GM21529 (cell line): ENCODE measurements at regions not wholly inside any gene's neighbourhood (a gene's known extent, or its start where the extent isn't known, plus 50 kb on each side); places are given as distances from the start of the nearest gene placed in this dataset.
A peak's percentile ranks its signal among the peaks of the same experiment; 100 is the strongest.

Experiments
- ATAC-seq: cut with Tn5 transposase; IDR thresholded peaks from one replicate; pipeline ENCODE4 v1.9.1; 2021; ENCODE audit not compliant: unreplicated experiment

GRCh38 chr5:143761663-143762062 lies 50.3 kb upstream of the HMHB1 start:
- no peak for ATAC-seq

- ATAC-seq: no peak
Observed at GRCh38 chr5:143760755-143761154, 51.2 kb upstream of the HMHB1 start.

GRCh38 chr5:143760131-143760505 lies 51.8 kb upstream of the HMHB1 start:
- peak; percentile 53 for ATAC-seq

DNA sequence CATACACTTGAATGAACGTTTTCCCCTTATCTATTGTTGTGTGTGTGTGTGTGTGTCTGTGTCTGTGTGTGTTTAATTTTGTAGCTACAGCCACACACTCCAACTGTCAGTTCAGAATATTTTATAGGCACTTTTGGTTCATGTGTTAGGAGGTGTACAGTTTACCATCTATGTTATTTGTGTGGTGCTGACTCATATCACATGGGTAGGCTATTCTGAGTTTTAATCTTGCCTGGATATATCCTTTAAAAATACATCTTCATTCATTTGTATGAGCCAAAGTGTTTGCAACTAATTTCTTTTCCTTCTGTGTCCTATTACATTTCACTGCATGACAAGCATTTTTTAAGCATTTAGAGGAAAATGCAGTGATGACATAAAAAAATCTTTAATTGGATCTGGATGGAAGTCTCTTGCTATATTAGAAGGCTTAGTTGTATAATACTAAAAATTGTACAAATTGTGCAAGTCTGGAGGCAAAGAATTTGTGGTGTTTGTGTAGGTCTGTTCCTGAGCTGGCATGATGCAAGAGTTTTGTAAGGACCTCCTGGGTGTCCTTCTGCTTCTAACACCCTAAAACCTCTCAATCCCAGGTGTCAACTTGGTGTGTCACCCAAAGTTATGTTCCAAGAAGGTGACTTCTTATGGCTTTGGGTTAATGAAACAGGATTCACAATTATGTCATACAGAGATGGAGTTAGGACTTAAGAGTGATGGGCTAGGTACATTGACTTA lies 52.4 kb upstream of the HMHB1 start:
- no peak for ATAC-seq

DNA sequence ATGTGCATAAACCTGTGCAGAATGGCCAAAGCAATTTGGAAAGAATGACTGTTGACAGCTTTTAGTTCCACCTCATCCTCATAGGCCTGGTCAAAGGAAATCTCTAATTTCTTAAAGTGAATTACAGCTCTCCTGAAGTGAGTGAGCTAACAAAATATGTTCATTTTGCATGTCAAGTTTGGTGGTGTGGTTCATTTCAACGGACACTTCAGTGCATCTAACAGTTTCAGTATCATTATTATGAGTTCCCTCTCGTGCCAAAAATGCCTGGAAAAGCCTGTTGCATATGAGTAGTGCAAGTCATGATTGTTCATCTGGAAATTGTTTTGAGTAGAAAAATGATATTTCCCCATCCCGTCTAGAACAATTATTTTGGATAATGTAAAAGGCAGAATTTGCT lies 53.2 kb upstream of the HMHB1 start:
- peak; percentile 66 for ATAC-seq

DNA sequence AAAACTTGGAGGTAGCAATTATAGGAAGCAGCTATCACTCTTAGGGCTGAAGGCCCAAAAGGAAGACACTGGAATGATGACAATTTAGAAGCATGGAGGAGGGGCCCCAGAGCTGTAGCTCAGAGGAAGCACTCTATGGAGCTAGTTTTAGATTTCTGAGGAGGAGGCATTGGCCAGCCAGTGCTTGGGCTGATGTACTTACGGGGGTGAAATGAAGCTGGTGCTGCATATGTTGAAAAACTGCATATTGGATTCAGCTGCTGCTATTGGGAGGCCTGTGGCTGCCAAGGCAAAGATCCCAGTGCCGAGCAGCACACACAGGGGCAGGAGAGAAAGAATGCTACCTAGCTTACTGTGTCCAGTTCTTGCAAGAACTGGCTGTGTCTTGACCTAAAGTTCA lies 53.9 kb upstream of the HMHB1 start:
- ATAC-seq: no peak

- no peak for ATAC-seq
Observed at GRCh38 chr5:143757116-143757515, 54.8 kb upstream of the HMHB1 start.

DNA sequence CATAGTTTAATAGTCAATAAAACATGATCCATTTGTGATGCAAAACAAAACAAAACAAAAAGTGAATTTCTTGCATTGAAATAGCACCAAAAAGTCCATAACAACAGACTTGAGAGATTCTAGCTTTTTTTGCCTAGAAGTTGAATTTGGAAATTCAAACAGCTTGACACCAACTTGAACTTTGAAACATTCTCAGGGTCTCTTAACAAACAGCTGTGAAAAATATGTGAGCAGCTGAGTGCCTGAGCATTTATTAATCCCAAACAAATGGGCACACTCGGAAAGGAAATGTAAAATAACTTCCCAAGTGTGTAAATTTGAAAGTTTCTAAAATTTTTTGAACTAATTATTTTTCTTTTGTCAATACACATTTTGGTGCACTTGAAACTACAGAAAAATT lies 56.0 kb upstream of the HMHB1 start:
- no peak for ATAC-seq

GRCh38 chr5:143752165-143752850 lies 59.7 kb upstream of the HMHB1 start:
- ATAC-seq: no peak

DNA sequence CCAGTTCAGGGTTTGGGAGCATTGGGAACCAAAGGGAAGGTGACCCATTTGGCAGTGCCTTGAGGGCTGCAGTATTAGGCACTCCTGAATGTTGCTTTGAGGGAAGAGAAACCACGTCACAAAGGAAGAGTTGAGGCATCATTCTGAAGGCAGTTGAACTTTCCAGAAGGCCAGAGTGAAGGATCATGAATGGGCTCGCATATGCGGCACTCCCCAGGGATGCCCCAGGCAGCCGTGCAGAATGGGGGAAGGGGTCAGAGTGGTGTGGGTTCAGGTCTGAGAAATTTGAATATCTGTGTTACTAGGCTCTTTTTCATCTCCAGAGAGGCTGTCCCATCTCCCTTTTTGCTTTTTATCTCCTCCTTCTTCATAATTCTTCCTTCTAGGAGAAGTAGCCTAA lies 60.6 kb upstream of the HMHB1 start:
- ATAC-seq: no peak

- ATAC-seq: no peak
Observed at GRCh38 chr5:143749581-143750205, 62.3 kb upstream of the HMHB1 start.

DNA sequence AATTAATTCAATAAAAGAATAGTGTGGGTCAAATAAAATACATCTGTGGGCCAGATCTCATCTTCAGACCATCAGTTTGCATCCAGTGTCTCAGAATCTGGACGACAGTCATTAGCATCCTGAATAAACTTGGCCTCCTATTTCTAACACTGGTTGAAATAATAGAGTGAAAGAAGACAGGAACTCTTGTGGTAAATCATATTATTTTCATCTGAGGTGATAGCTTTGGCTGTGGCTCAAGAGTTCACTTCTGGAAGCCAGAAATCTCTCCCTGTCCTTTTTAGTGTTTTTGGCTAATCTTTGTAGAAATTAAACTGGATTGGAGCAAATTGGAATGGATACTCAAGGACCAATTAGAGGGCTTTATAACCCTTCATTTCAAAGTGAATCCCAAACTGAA lies 63.4 kb upstream of the HMHB1 start:
- ATAC-seq: no peak

GRCh38 chr5:143742951-143743350 lies 69.0 kb upstream of the HMHB1 start:
- no peak for ATAC-seq

DNA sequence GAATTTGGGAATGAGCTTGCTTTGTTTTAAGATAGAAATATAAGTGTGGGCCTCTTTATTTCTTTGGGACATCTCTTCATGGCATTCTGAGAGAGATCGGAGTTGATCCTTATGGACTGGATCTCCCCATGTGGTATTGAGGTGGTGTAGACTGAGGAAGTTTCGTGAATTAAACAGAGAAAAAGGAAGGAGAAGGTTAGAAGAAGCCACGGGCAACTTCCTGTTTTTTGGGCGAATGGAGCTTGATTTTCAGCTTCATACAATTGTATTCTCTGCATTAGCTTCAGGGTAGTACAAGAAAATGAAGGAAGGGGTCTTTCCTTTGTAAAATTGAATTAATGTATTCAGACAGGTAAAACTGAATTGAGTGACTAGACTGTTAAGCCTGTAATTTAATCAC lies 70.5 kb upstream of the HMHB1 start:
- ATAC-seq: no peak

DNA sequence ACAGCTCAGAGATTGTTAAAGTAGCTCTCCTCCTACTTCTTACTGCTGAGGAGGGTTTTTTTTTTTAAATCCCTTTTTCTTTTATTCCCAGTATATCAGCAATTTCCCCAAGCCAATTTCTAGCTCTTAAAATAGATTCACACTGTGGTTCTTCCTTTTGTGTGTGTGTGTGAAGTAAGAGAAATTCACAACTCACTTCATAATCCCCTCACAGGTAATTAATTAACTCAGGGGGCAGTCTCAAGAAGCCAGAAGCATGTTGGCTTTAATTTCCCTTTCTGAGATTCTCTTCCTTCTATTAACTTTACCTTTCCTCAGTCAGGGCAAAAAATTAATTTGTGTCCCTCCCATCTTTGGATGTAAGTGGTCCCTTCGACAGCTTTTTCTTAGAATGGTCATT lies 71.0 kb upstream of the HMHB1 start:
- ATAC-seq: no peak

- ATAC-seq: no peak
Observed at GRCh38 chr5:143739746-143740145, 72.2 kb upstream of the HMHB1 start.

- no peak for ATAC-seq
Observed at GRCh38 chr5:143738417-143739401, 73.3 kb upstream of the HMHB1 start.

GRCh38 chr5:143737062-143737461 lies 74.9 kb upstream of the HMHB1 start:
- ATAC-seq: no peak

- no peak for ATAC-seq
Observed at GRCh38 chr5:143734456-143734780, 77.5 kb upstream of the HMHB1 start.

GRCh38 chr5:143733665-143734455 lies 78.1 kb upstream of the HMHB1 start:
- no peak for ATAC-seq

GRCh38 chr5:143732402-143732801 lies 79.6 kb upstream of the HMHB1 start:
- no peak for ATAC-seq
